ENCODE measurements at regions not wholly inside any gene's neighbourhood (a gene's known extent, or its start where the extent isn't known, plus 50 kb on each side); places are given as distances from the start of the nearest gene placed in this dataset.
"Not testable (repeated sequence)": the region's sequence is repeated elsewhere in the genome, so short reads cannot be mapped to it uniquely, and the experiment has no call there.

DNA sequence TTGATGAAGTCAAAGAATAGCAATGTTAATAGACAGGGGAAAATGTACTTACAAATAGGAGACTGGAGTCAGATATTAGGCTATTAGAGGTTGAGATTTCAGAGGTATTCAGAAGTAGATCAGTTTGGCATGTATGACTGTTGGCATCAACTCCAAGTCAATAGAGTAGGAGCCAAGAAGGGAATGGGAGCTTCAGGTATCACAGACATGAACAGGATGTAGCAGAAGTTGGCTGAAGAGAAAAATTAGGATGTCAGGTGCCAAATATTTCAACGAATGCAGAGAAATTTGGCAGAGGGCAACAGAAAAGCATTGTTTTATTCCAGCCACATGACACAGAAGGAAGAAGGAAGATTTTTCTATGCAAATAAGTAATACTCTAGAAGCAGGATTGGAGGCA, 69.7 kb downstream of the GLYATL1 start:
- Mint-ChIP-seq H3K27me3 (peaks cover 9% of the 10 kb centered on the region), H3K4me3 (no peak overlapping the region), H3K36me3 (ENCODE audit: low read depth) (no peaks in the 10 kb centered on the region), H3K4me1 (no peaks in the 10 kb centered on the region), H3K27ac (no peak overlapping the region), H3K9me3 (no peaks in the 10 kb centered on the region)
- CTCF ChIA-PET = interaction anchor here (1.2 kb wide), 1 partner anchor 7 kb away, joined by 3 read pairs; no protein-coding TSS in a partner anchor
- DNase-seq = no peak
- POLR2A ChIA-PET = no interaction called here

DNA sequence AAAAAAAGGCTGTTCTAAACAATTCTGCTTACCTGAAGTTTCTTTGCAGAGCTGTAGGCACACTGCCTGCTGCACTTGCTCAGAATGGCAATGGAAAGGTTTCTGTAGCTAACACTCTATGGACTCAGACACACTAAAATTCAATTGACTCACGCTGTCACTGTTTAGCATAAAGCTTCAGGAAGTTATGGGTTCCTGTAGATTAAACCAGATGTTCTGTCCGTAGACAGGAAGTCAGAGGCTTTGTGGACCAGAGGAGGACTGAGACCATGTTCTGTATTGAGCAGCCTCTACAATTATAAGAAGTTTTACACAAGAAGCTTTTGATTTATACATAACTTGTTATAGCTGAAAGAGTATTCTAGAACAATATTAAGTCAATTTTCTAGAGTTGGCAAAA, 70.4 kb downstream of the GLYATL1 start:
- DNase-seq = no peak
- no peaks in the 10 kb centered on the region for H3K36me3 Mint-ChIP-seq (ENCODE audit: low read depth)
- ChIA-PET CTCF (interaction anchor here (1.0 to 1.2 kb wide), 2 partner anchors 8 to 177 kb away, joined by 3 read pairs; no protein-coding TSS in a partner anchor), POLR2A (no interaction called here)
- peaks cover 9% of the 10 kb centered on the region for H3K27me3 Mint-ChIP-seq
- no peak overlapping the region for H3K27ac Mint-ChIP-seq
- H3K4me3 Mint-ChIP-seq = no peak overlapping the region
- H3K4me1 Mint-ChIP-seq = no peaks in the 10 kb centered on the region
- no peaks in the 10 kb centered on the region for H3K9me3 Mint-ChIP-seq

GRCh38 chr11:59010708-59011107, 71.4 kb downstream of the GLYATL1 start:
- Mint-ChIP-seq H3K36me3 (ENCODE audit: low read depth) (no peaks in the 10 kb centered on the region), H3K4me1 (no peaks in the 10 kb centered on the region), H3K27me3 (peaks cover 9% of the 10 kb centered on the region), H3K27ac (no peak overlapping the region), H3K9me3 (no peaks in the 10 kb centered on the region), H3K4me3 (no peak overlapping the region)
- DNase-seq = no peak
- ChIA-PET POLR2A (no interaction called here), CTCF (no interaction called here)

DNA sequence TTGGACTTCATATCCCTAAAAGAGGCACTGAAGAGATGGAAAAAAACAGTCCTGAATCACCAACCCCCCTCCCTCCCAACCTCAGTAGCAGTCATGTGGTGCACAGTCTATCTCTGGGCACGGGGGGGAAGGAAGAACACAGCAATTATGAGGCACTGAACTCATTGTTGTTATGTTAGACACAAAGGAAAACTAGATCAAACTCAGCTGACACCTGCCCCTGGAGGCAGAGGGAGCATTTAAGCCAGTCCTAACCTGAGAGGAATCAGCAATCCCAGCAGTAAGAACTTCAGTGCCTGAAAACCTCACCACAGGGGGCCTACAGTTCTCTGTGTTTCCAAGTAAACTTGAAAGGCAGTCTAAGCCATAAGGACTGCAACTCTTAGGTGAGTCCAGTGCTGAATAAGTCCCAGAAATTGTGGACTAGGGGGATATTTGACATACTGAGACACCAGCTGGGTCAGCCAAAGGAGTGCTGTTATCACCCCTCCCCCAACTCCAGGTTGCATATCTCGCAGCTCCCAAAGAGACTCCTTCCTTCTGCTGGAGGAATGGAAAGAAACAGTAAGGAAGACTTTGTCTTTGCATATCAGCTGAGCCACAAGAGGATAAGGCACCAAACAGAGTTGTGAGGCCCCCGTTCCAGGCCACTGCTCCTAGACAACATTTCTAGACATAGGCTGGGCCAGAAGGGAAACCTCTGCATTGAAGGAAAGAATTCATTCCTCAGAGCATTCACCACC, 72.5 kb downstream of the GLYATL1 start:
- no peak overlapping the region for H3K4me3 Mint-ChIP-seq
- POLR2A ChIA-PET = no interaction called here
- H3K27ac Mint-ChIP-seq = no peak overlapping the region
- no peaks in the 10 kb centered on the region for H3K4me1 Mint-ChIP-seq
- H3K36me3 Mint-ChIP-seq (ENCODE audit: low read depth) = no peaks in the 10 kb centered on the region
- peaks cover 9% of the 10 kb centered on the region for H3K27me3 Mint-ChIP-seq
- no peak for DNase-seq
- CTCF ChIA-PET = no interaction called here
- no peaks in the 10 kb centered on the region for H3K9me3 Mint-ChIP-seq

- H3K27me3 Mint-ChIP-seq = peaks cover 7% of the 10 kb centered on the region
- no peak for DNase-seq
- no peaks in the 10 kb centered on the region for H3K9me3 Mint-ChIP-seq
- no peaks in the 10 kb centered on the region for H3K36me3 Mint-ChIP-seq (ENCODE audit: low read depth)
- no peak overlapping the region for H3K4me3 Mint-ChIP-seq
- POLR2A ChIA-PET = no interaction called here
- H3K4me1 Mint-ChIP-seq = no peaks in the 10 kb centered on the region
- no peak overlapping the region for H3K27ac Mint-ChIP-seq
- CTCF ChIA-PET = no interaction called here
These were observed 73.3 kb downstream of the GLYATL1 start for GRCh38 chr11:59012398-59013265.

DNA sequence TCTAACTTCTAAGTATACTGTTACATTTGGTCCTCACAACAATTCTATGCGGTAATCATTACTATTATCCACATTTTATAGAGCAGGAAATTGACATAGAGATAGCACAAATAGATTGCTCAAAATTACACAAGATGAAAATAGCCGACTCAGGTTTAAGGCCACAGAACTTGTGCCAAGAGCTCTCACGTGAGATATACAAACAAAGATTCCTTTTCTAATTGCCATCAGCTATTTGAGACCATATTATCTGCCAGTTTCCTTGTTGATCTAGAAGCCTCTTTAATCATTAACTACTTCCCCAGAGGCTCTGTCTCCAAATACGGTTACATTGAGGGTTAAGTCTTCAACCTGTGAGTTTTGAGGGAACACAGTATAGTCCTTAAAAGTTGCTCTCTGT, 61.0 kb upstream of the GLYATL1B start:
- H3K9me3 Mint-ChIP-seq = no peaks in the 10 kb centered on the region
- no peak overlapping the region for H3K27ac Mint-ChIP-seq
- ChIA-PET POLR2A (no interaction called here), CTCF (no interaction called here)
- H3K4me3 Mint-ChIP-seq = no peak overlapping the region
- no peak for DNase-seq
- H3K4me1 Mint-ChIP-seq = no peaks in the 10 kb centered on the region
- peaks cover 14% of the 10 kb centered on the region for H3K27me3 Mint-ChIP-seq
- no peaks in the 10 kb centered on the region for H3K36me3 Mint-ChIP-seq (ENCODE audit: low read depth)

DNA sequence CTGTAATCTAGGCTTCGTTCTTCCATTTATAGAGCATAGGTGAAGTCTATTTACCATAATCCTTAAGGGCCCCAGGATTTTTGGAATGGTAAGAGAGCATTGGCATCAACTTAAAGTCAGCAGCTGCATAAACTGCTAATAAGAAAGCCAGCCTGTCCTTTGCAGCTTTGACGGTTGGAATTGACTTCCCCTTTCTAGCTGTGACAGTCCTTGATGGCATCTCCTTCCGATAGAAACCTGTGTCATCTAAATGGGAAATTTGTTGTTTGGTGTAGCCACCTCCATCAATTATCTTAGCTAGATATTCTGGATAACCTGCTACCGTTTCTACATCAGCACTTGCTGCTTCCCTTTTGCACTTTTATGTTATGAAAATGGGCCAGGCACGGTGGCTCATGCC, 58.0 kb upstream of the GLYATL1B start:
- H3K4me1 Mint-ChIP-seq = no peaks in the 10 kb centered on the region
- H3K9me3 Mint-ChIP-seq = no peaks in the 10 kb centered on the region
- ChIA-PET POLR2A (no interaction called here), CTCF (no interaction called here)
- H3K27me3 Mint-ChIP-seq = peaks cover 29% of the 10 kb centered on the region
- no peak overlapping the region for H3K4me3 Mint-ChIP-seq
- DNase-seq = no peak
- no peaks in the 10 kb centered on the region for H3K36me3 Mint-ChIP-seq (ENCODE audit: low read depth)
- no peak overlapping the region for H3K27ac Mint-ChIP-seq

GRCh38 chr11:59029366-59029889, 56.7 kb upstream of the GLYATL1B start:
- H3K27me3 Mint-ChIP-seq = peaks cover 39% of the 10 kb centered on the region
- ChIA-PET CTCF (no interaction called here), POLR2A (no interaction called here)
- no peaks in the 10 kb centered on the region for H3K36me3 Mint-ChIP-seq (ENCODE audit: low read depth)
- H3K27ac Mint-ChIP-seq = no peak overlapping the region
- H3K9me3 Mint-ChIP-seq = no peaks in the 10 kb centered on the region
- no peak for DNase-seq
- no peaks in the 10 kb centered on the region for H3K4me1 Mint-ChIP-seq
- H3K4me3 Mint-ChIP-seq = no peak overlapping the region

DNA sequence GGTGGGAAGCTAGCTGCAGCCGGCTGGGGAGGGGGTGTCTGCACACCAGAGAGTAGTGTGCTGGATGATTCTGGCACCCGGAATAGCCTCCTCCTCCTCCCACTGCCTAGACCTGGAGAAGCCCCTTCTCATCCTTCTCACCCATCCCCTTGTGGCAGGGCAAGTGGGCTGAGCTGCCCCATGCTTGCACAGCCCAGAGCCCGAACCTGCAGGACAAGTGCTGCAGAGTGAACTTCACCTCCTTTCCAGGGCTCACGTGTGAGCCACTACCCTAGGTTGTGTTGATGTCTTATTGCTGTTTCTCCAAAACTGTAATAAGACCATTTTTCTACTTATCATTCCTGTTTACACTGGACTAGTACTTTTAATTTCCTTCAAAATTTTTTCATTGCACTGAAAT, 56.1 kb upstream of the GLYATL1B start:
- ChIA-PET POLR2A (no interaction called here), CTCF (no interaction called here)
- no peaks in the 10 kb centered on the region for H3K9me3 Mint-ChIP-seq
- H3K4me3 Mint-ChIP-seq = no peak overlapping the region
- H3K27ac Mint-ChIP-seq = no peak overlapping the region
- no peaks in the 10 kb centered on the region for H3K4me1 Mint-ChIP-seq
- H3K36me3 Mint-ChIP-seq (ENCODE audit: low read depth) = no peaks in the 10 kb centered on the region
- peaks cover 43% of the 10 kb centered on the region for H3K27me3 Mint-ChIP-seq
- DNase-seq = no peak

GRCh38 chr11:59031746-59032145, 54.4 kb upstream of the GLYATL1B start:
- H3K9me3 Mint-ChIP-seq; H3K4me1 Mint-ChIP-seq; CTCF ChIA-PET; H3K36me3 Mint-ChIP-seq (ENCODE audit: low read depth); POLR2A ChIA-PET; H3K27ac Mint-ChIP-seq; DNase-seq; H3K4me3 Mint-ChIP-seq: not testable (repeated sequence)
- H3K27me3 Mint-ChIP-seq = peaks cover 45% of the 10 kb centered on the region
